LNCaP clone FGC (cell line): ENCODE measurements at regions not wholly inside any gene's neighbourhood (a gene's known extent, or its start where the extent isn't known, plus 50 kb on each side); places are given as distances from the start of the nearest gene placed in this dataset.

Experiments used
- DNase-seq: peaks from one replicate; pipeline ENCODE4 v3.0.0-alpha.2; 2011; ENCODE audit warnings: low read depth
- H3K4me3 ChIP-seq: 2 replicates; pipeline ENCODE4 v1.5.1; 2011; ENCODE audit warnings: mild to moderate bottlenecking, low read depth, low read length, control low read depth
- TF ChIP-seq, protein P1 (sequence below): IDR thresholded peaks from 2 replicates; pipeline ENCODE4 v1.5.1; 2012; ENCODE audit warnings: mild to moderate bottlenecking; ENCODE audit not compliant: control insufficient read depth, insufficient read depth; ENCODE audit errors: extremely low read depth

GRCh38 chr5:106189121-106189809 is 1481.5 kb downstream of the EFNA5 start:
- no peak for DNase-seq
- TF ChIP-seq, protein P1, sequence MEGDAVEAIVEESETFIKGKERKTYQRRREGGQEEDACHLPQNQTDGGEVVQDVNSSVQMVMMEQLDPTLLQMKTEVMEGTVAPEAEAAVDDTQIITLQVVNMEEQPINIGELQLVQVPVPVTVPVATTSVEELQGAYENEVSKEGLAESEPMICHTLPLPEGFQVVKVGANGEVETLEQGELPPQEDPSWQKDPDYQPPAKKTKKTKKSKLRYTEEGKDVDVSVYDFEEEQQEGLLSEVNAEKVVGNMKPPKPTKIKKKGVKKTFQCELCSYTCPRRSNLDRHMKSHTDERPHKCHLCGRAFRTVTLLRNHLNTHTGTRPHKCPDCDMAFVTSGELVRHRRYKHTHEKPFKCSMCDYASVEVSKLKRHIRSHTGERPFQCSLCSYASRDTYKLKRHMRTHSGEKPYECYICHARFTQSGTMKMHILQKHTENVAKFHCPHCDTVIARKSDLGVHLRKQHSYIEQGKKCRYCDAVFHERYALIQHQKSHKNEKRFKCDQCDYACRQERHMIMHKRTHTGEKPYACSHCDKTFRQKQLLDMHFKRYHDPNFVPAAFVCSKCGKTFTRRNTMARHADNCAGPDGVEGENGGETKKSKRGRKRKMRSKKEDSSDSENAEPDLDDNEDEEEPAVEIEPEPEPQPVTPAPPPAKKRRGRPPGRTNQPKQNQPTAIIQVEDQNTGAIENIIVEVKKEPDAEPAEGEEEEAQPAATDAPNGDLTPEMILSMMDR, result no peak
- no peak overlapping the region for H3K4me3 ChIP-seq

DNA sequence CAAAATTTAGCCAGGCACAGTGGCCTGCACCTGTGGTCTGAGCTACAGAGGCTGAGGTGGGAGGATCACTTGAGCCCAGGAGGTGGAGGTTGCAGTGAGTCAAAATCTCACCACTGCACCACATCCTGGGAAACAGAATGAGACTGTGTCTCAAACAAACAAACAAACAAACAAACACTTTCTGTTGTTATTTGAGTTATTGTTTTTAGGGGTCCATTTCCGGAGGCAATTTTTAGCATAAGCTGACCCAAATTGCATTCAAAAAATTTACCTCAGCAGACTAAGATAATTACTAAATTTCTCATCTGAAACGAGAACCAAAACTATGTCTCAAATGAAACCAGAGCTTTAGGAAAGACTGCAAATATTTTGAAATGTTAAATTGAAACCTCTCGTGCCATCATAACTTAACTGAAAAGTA is 1485.1 kb downstream of the EFNA5 start:
- no peak for DNase-seq
- TF ChIP-seq, protein P1, result no peak
- H3K4me3 ChIP-seq, result no peak overlapping the region

GRCh38 chr5:106174903-106175302 is 1495.8 kb downstream of the EFNA5 start:
- TF ChIP-seq, protein P1, result no peak
- DNase-seq, result no peak
- no peak overlapping the region for H3K4me3 ChIP-seq

DNA sequence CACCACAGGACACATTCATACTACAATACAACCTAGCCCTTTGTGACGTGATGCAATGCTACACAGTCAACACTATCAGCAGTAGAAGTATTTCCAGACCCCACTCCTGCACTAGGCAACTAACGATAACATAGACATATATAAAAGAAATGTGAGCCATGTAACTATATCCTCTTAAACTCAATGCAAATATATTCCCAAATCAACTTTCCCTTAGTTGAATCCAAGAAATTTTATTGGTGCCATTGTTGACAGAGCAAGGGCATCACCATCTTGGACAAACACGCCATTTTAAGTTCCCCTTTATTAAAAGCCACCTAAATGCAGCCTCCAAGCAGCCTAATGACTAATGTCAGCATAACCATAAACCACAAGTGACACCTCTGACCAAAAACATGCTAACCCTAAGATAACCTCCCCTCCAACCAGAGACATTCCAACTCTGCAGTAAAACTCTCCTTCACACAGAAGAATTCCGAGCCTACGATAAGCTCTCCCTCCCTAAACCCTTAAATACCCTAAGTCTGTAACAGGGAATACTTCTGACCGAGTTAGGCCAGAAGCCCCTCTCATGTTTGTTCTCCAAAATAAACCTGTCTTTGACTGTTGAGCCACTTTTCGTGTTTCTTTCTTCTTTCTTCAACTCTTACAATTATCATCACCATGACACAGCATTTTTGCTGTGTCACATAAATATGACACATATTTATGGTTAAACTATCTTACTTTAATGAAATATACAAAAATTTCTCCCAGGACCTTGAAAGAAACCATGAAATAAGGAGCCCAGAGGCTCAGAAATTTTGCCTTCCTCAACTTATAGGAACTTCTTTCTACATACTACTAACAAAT is 1497.8 kb downstream of the EFNA5 start:
- TF ChIP-seq, protein P1, result no peak
- no peak overlapping the region for H3K4me3 ChIP-seq
- DNase-seq, result no peak

- TF ChIP-seq, protein P1, result no peak
- no peak for DNase-seq
- H3K4me3 ChIP-seq, result no peak overlapping the region
Observed at GRCh38 chr5:106171708-106172107, 1499.0 kb downstream of the EFNA5 start.

DNA sequence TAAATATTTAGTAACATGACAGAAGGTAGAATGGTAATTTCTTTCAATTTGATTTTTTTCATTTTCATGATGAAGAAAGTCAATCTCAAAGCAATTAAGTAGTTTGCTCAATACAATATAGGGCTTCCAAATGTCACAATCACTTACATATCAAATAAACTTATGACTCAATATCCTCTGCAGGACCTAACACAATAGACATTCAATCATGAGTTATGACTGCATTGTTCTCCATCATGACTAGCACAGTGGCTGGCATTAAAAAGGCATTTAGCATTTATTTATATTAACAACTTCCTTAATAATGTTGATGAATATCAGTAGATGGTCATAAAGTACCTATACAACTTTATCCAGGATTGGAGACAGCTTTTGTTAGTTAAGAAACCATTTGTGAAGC is 1499.6 kb downstream of the EFNA5 start:
- no peak overlapping the region for H3K4me3 ChIP-seq
- TF ChIP-seq, protein P1, result no peak
- DNase-seq, result no peak
